Heart left ventricle (tissue), 16 donors: ENCODE measurements at regions not wholly inside any gene's neighbourhood (a gene's known extent, or its start where the extent isn't known, plus 50 kb on each side); places are given as distances from the start of the nearest gene placed in this dataset.

Source experiments
- ATAC-seq, 4 donors: fragments of 200-7000 bp; cut with Tn5 transposase; one replicate each; pipeline ENCODE4 v1.9.1; 2020 to 2022; ENCODE audit warnings: moderate library complexity in 4 of 4, mild to moderate bottlenecking in 3 of 4, moderate number of reproducible peaks in 1 of 4
- DNase-seq, 5 donors: peaks; one replicate each; pipeline ENCODE4 v3.0.0-alpha.2; 2020
- H3K27ac ChIP-seq, 12 donors: fragments of 200-600 bp; sonication (generic) in 4 of 12; one replicate each; pipeline versions ENCODE4 v1.5.0 to v1.8.0; 2016 to 2022; ENCODE audit warnings: mild to moderate bottlenecking in 2 of 12
- H3K27me3 ChIP-seq, 9 donors: fragments of 200-600 bp; sonication (generic) in 2 of 9; one replicate each; pipeline versions ENCODE4 v1.5.1 to v1.8.0; 2016 to 2022; ENCODE audit warnings: mild to moderate bottlenecking in 3 of 9
- H3K36me3 ChIP-seq, 9 donors: fragments of 200-600 bp; sonication (generic) in 2 of 9; one replicate each; pipeline versions ENCODE4 v1.5.0 to v1.8.0; 2018 to 2022; ENCODE audit warnings: mild to moderate bottlenecking in 2 of 9
- H3K4me1 ChIP-seq, 12 donors: fragments of 200-600 bp; sonication (generic) in 4 of 12; one replicate each; pipeline versions ENCODE4 v1.5.0 to v1.8.0; 2016 to 2022; ENCODE audit warnings: mild to moderate bottlenecking in 3 of 12
- H3K4me3 ChIP-seq, 12 donors: fragments of 200-600 bp; sonication (generic) in 4 of 12; one replicate each; pipeline versions ENCODE4 v1.5.0 to v1.8.0; 2017 to 2022; ENCODE audit warnings: mild to moderate bottlenecking in 9 of 12, moderate library complexity in 4 of 12
- H3K9me3 ChIP-seq, 12 donors: fragments of 200-600 bp; sonication (generic) in 4 of 12; one replicate each; pipeline versions ENCODE4 v1.5.0 to v1.8.0; 2016 to 2022; ENCODE audit warnings: mild to moderate bottlenecking in 1 of 12
- POLR2A ChIP-seq, 2 donors: fragments of 450-650 bp; IDR thresholded peaks; one replicate each; pipeline ENCODE4 v1.6.1; 2017; ENCODE audit warnings: antibody characterized with exemption in 2 of 2, mild to moderate bottlenecking in 2 of 2, moderate library complexity in 2 of 2
- WGBS, 4 donors: extraction: QIAGEN DNeasy Blood & Tissue Kit in 2 of 4; methylation state at CpG; one replicate each; pipeline versions ENCODE4 v1.1.5 to v1.1.7; 2013 to 2018; 5-methylcytosine and 5-hydroxymethylcytosine counted together
- intact Hi-C, 10 donors: fragments of 100-400 bp; cut with DNase I; formaldehyde crosslinking; loops; one replicate each; pipeline versions ENCODE4 v1.11.1 to v1.14.2; 2022
- TF ChIP-seq, protein P1 (sequence below), 12 donors: fragments of 200-600 bp; sonication (generic) in 4 of 12; IDR thresholded peaks; one replicate each; pipeline versions ENCODE4 v1.5.0 to v1.8.0; 2018 to 2022; ENCODE audit warnings: antibody characterized with exemption in 12 of 12, mild to moderate bottlenecking in 5 of 12
- donor health status: ischemic (EF 13 %, LVEDD 7.1; RV severe dilation, severe dysfunction).
- donor health status: healthy with polysubstance abuse.
- donor health status: DM: no; HTN: yes; CAD: no.
- donor health status: DM: no; HTN: no; CAD: no.
- donor health status: ischemic (EF 25% LVEDD 6.9; RV normal size, moderate dysfunction).
- donor health status: ischemic (EF 25% LVEDD 5.7; RV mildly dilated, moderate dysfunction).
- donor health status: healthy.
- donor health status: DM: yes; HTN: yes; CAD: no.
- donor health status: ischemic (EF 35%, LVEDD 5.7; RV mildly dilated, moderate dysfunction).
- donor health status: nonischemic (EF 11% LVEDD 7.7; RV severe dilation, severe dysfunction).
- donor health status: DM: yes; HTN: yes; CAD: no.
- donor health status: PGD.
- donor health status: ischemic (EF 29% LVEDD 5.4; RV normal size, mild dysfunction).
- donor health status: nonischemic (EF 23%, LVEDD 6.1; RV moderate dilation, normal function).

DNA sequence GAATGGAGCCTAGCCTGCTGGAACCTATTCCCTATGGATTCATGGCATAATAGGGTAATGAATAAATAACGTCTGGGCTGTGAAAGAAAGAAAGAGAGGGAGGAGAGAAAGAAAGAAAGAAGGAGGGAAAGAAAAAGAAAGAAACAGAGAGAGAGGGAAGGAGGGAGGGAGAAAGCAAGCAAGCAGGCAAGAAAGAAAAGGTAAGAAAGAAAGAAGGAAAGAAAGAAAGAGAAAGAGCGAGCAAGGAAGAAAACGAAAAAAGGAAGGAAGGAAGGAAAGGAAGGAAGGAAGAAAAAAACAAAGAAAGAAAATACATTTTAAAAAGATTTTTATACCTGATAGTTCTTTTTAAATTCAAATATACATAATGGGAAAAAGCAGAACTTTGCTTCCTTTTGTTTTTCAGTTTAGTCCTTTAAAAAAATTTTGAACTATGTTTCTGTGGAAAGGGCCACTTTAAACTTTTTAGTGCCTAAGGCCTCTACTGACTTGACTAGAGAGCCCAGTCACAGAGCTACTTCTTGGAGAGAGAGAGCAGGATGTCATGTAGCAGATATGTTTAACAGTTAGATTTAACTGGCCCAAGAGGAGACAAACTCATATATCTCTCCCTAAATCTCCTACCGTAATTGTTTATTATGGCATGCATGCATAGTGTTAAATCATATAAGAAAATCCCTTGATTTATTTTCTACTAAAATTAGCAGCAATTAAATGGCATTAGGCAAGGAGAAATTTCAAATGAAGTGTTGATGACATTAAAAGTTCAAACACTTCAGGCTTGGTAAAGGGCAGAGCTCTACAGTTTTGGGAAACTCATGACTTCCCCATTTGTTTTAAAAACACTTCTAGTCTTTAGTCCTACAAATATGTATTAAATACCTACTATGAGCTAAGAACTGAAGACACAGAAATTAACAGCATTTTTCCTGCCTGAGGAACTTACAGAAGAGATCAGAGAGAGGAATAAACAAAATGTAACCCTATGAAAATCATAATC, 305.5 kb downstream of the BCAT1 start:
- no peak for DNase-seq
- WGBS, 4 donors: 60 to 75% (median 69%) methylated on average over 4 of the region's 4 CpGs
- no peaks in the 10 kb centered on the region for H3K36me3 ChIP-seq
- no peak overlapping the region for H3K4me3 ChIP-seq
- TF ChIP-seq POLR2A (IDR thresholded peaks at IDR 0.05): no peak
- TF ChIP-seq, protein P1, sequence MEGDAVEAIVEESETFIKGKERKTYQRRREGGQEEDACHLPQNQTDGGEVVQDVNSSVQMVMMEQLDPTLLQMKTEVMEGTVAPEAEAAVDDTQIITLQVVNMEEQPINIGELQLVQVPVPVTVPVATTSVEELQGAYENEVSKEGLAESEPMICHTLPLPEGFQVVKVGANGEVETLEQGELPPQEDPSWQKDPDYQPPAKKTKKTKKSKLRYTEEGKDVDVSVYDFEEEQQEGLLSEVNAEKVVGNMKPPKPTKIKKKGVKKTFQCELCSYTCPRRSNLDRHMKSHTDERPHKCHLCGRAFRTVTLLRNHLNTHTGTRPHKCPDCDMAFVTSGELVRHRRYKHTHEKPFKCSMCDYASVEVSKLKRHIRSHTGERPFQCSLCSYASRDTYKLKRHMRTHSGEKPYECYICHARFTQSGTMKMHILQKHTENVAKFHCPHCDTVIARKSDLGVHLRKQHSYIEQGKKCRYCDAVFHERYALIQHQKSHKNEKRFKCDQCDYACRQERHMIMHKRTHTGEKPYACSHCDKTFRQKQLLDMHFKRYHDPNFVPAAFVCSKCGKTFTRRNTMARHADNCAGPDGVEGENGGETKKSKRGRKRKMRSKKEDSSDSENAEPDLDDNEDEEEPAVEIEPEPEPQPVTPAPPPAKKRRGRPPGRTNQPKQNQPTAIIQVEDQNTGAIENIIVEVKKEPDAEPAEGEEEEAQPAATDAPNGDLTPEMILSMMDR (IDR thresholded peaks at IDR 0.05): no peak
- no peak for ATAC-seq
- intact Hi-C loops: no loop called here
- no peaks in the 10 kb centered on the region for H3K4me1 ChIP-seq
- H3K9me3 ChIP-seq: peaks cover 0 to 9% (median 0%) of the 10 kb centered on the region in 12 donors
- no peaks in the 10 kb centered on the region for H3K27me3 ChIP-seq
- no peak overlapping the region for H3K27ac ChIP-seq

DNA sequence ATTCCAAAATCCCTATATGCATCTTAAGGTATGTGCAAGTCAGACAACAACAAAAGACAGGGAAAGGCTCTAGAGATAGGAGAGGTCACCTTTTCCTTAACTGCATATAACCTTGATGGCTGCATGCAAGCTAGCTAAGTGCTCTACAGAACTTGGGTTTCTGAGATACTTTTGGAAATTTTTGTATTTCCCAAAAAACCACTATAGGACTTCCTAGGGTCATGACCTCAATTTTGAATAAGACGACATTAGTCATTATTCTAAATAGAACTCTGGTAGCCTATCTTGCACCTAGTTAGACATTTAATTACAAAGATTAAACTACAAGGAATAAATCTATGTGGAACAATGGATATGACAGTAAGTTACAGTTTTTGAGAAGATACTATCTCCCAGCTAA, 309.3 kb downstream of the BCAT1 start:
- WGBS, 4 donors: 0 to 92% (median 62%) methylated on average over 1 of the region's 1 CpG
- H3K4me3 ChIP-seq: no peak overlapping the region
- intact Hi-C loops: no loop called here
- TF ChIP-seq, protein P1 (IDR thresholded peaks at IDR 0.05): no peak
- TF ChIP-seq POLR2A (IDR thresholded peaks at IDR 0.05): no peak
- H3K27me3 ChIP-seq: no peaks in the 10 kb centered on the region
- no peak for DNase-seq
- H3K4me1 ChIP-seq: no peaks in the 10 kb centered on the region
- H3K36me3 ChIP-seq: no peaks in the 10 kb centered on the region
- no peak for ATAC-seq
- H3K9me3 ChIP-seq: peaks cover 0 to 9% (median 0%) of the 10 kb centered on the region in 12 donors
- no peak overlapping the region for H3K27ac ChIP-seq

DNA sequence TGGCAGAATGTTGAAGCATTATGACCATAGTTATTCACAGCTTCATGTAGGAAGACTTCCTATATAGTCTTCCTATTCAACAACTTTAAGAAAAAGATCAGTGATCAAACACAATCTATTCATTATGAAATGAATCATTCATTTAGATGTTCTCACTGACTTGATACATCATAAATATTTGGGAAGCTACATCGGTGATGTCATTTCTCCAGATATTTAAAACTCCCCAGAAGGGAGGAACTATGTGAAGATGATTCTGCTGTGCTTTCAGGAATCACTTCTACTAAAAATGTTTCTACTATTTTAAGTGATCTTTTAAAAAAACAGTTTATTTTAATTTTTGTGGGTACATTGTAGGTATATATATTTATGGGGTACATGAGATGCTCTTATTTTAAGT, 316.4 kb downstream of the BCAT1 start:
- DNase-seq (no peak), ATAC-seq (no peak)
- Histone ChIP-seq H3K4me3 (no peak overlapping the region), H3K36me3 (no peaks in the 10 kb centered on the region), H3K27ac (no peak overlapping the region), H3K9me3 (peaks cover 0 to 7% (median 0%) of the 10 kb centered on the region in 12 donors), H3K27me3 (no peaks in the 10 kb centered on the region), H3K4me1 (no peaks in the 10 kb centered on the region)
- TF ChIP-seq POLR2A (IDR thresholded peaks at IDR 0.05): no peak
- TF ChIP-seq, protein P1 (IDR thresholded peaks at IDR 0.05): no peak
- intact Hi-C loops: no loop called here
- 67 to 85% (median 79%) methylated on average over 1 of the region's 1 CpG for WGBS, 4 donors

DNA sequence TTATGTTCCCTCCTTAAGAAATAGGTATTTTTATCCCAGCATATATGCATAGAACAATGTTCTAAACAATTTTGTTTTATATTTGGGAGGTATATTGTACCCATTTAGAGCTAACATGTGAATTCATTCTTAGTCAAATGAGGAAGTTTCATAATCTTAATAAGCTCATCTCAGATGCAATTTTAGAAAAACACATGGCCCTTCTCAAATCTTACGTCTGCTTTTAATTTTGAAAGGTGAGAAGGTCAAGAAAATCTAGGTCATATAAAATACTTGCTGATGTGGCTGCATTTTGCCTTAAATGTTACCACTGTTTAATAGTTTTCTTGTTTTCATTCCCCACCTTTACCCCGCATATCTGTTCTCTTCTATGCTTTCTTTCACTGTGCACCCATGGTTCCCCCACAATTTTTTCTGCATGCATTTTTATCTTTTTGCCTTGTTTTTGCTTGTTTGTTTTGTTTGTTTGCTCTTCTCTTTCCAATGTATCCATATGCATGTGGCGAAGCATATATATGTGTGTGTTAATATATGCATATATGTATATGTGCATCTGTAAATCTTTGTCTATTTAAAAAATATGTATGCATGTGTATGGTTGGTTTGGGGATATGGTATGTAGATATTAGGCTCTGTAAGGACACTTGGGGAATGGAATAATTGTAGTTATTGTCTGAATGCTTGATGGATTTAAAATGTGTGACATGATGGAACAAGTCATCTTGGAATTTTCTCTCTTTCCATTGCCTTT, 317.1 kb downstream of the BCAT1 start:
- H3K4me3 ChIP-seq: no peak overlapping the region
- no peaks in the 10 kb centered on the region for H3K4me1 ChIP-seq
- H3K27me3 ChIP-seq: no peaks in the 10 kb centered on the region
- TF ChIP-seq POLR2A (IDR thresholded peaks at IDR 0.05): no peak
- TF ChIP-seq, protein P1 (IDR thresholded peaks at IDR 0.05): no peak
- H3K27ac ChIP-seq: no peak overlapping the region
- H3K36me3 ChIP-seq: no peaks in the 10 kb centered on the region
- WGBS, 4 donors: 80 to 87% (median 84%) methylated on average over 3 of the region's 3 CpGs
- peaks cover 0 to 7% (median 0%) of the 10 kb centered on the region in 12 donors for H3K9me3 ChIP-seq
- ATAC-seq: no peak
- no peak for DNase-seq
- intact Hi-C loops: no loop called here
